Inflammatory macrophage treated with lipopolysaccharide for 1 hour (primary cell): ENCODE measurements at regions not wholly inside any gene's neighbourhood (a gene's known extent, or its start where the extent isn't known, plus 50 kb on each side); places are given as distances from the start of the nearest gene placed in this dataset.

Experiments used
- DNase-seq, 2 donors: peaks; one replicate each; pipeline ENCODE4 v3.0.0-alpha.2; 2020 to 2022

GRCh38 chr5:17433406-17433805, 64.6 kb upstream of the TAF11L2 start:
- DNase-seq, result no peak

DNA sequence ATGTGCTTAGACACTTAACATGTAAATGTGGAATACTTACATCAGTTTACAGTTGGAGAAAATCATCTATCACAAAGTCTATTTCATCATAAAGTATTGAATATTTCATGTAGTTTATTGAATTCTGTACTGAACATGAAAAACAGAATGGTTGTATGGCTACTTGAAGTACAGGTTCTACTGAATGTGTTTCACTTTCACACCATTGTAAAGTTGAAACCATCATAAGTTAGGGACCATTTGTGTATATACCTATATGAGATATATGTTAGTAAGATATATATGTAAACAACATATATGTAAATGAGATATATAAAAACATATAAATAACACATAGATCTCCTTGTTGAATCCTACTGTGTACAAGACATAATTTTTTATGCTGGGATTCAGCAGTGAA, 63.0 kb upstream of the TAF11L2 start:
- DNase-seq, result no peak

- peak; percentile 49 to 52 for DNase-seq
Observed at GRCh38 chr5:17436350-17436749, 61.7 kb upstream of the TAF11L2 start.

GRCh38 chr5:17436761-17437221, 61.2 kb upstream of the TAF11L2 start:
- peak; percentile 55 to 62 for DNase-seq

- DNase-seq, result no peak
Observed at GRCh38 chr5:17438027-17438426, 60.0 kb upstream of the TAF11L2 start.

DNA sequence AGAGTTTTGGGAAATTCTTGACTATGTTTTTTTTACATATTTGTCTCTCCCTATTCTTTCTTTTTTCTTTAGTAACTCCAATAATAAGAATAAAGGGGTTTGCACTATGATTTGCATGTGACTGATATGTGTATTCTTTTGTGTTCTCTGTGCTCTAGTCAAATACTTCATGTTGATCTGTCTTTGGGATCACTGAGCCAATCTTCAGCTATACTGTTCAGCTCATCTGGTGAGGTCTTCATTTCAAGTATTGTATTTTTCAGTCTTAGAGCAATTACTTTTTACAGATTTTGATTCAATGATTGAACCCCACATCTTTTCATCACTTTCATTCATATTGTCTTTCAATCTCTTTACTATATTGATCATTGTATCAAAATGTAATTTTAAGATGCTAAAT, 58.1 kb upstream of the TAF11L2 start:
- no peak for DNase-seq

DNA sequence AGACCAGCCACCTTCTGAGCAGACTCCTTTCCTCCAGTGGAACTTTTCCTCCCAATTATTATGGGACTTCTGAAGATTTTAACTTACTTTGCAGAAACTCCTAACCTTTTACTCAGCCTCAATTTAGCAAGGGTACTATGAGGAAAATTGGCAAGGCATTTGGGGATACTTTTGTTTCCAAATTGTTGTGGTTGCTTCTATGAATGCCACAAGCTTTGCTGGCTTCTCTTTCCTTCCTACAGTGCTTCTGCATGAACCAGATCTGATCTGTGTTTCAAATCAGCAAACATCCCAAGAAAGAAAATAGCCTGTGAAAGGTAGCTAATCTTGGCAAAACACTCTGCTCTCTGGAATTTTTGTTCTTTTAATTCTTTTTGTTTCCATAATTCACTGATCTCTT, 57.3 kb upstream of the TAF11L2 start:
- DNase-seq, result no peak

- DNase-seq, result no peak
Observed at GRCh38 chr5:17441351-17441750, 56.7 kb upstream of the TAF11L2 start.

GRCh38 chr5:17443333-17444130, 54.5 kb upstream of the TAF11L2 start:
- peak; percentile 47 to 53 for DNase-seq

DNA sequence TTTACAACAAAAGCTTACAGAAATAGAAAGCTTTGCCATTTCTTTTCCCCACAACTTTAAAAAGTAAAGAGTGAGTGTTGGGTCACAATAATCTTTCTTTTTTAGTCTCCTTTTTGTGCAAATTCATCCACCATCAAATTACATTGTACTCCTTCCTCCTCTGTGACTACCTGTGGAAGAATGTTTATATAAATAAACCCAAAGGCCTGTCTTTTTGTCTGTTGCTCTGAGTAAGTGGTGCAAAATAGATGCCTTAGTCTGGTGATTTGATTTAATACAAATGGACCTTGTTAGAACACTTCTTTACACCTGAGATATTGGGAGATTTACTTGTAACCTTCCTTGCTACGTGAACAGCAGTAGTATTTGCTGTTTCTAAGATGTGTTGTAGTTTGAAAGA, 53.5 kb upstream of the TAF11L2 start:
- DNase-seq, result no peak

GRCh38 chr5:17445185-17445584, 52.8 kb upstream of the TAF11L2 start:
- DNase-seq, result no peak
